WTC11 (cell line): ENCODE measurements at regions not wholly inside any gene's neighbourhood (a gene's known extent, or its start where the extent isn't known, plus 50 kb on each side); places are given as distances from the start of the nearest gene placed in this dataset.

ENCODE experiments used
- ARID4B ChIP-seq: sonication (generic); formaldehyde crosslinking; IDR thresholded peaks from 2 replicates; pipeline ENCODE4 v1.8.0; 2023; ENCODE audit warnings: missing genetic modification reagents, mild to moderate bottlenecking, borderline replicate concordance
- ATF1 ChIP-seq: sonication (generic); formaldehyde crosslinking; IDR thresholded peaks from 2 replicates; pipeline ENCODE4 v1.8.1; 2023; ENCODE audit warnings: mild to moderate bottlenecking, moderate library complexity, missing genetic modification reagents
- CREB1 ChIP-seq: sonication (generic); formaldehyde crosslinking; IDR thresholded peaks from 2 replicates; pipeline ENCODE4 v1.8.0; 2023; ENCODE audit warnings: mild to moderate bottlenecking, missing genetic modification reagents
- ESRRA ChIP-seq: sonication (generic); formaldehyde crosslinking; IDR thresholded peaks from 2 replicates; pipeline ENCODE4 v1.8.1; 2022; ENCODE audit warnings: mild to moderate bottlenecking, missing genetic modification reagents, borderline replicate concordance
- MAX ChIP-seq: sonication (generic); formaldehyde crosslinking; IDR thresholded peaks from 2 replicates; pipeline ENCODE4 v1.8.0; 2022; ENCODE audit warnings: mild to moderate bottlenecking, missing genetic modification reagents
- NFYB ChIP-seq: sonication (generic); formaldehyde crosslinking; conservative IDR thresholded peaks from 2 replicates; pipeline ENCODE4 v1.8.0; 2022; ENCODE audit warnings: low read depth, missing genetic modification reagents
- PRRX2 ChIP-seq: fragments of 250-450 bp; sonication (Bioruptor Pico); IDR thresholded peaks from 2 replicates; pipeline ENCODE4 v1.8.0; 2021; ENCODE audit warnings: mild to moderate bottlenecking
- TEAD4 ChIP-seq: sonication (generic); formaldehyde crosslinking; IDR thresholded peaks from 2 replicates; pipeline ENCODE4 v1.8.0; 2022; ENCODE audit warnings: mild to moderate bottlenecking, missing genetic modification reagents
- TF ChIP-seq, protein P1 (sequence below): fragments of 200-600 bp; IDR thresholded peaks from 2 replicates; pipeline ENCODE4 v1.8.0; 2022; ENCODE audit warnings: antibody characterized with exemption
- TF ChIP-seq, protein P2 (sequence below): sonication (generic); formaldehyde crosslinking; conservative IDR thresholded peaks from 2 replicates; pipeline ENCODE4 v1.8.1; 2023; ENCODE audit warnings: mild to moderate bottlenecking, low read depth, missing genetic modification reagents, moderate library complexity
- TF ChIP-seq, protein P3 (sequence below): sonication (generic); formaldehyde crosslinking; IDR thresholded peaks from 2 replicates; pipeline ENCODE4 v1.8.1; 2023; ENCODE audit warnings: mild to moderate bottlenecking, missing genetic modification reagents
- TF ChIP-seq, protein P4 (sequence below): sonication (generic); formaldehyde crosslinking; IDR thresholded peaks from 2 replicates; pipeline ENCODE4 v1.8.1; 2023; ENCODE audit warnings: mild to moderate bottlenecking, missing genetic modification reagents, moderate library complexity

DNA sequence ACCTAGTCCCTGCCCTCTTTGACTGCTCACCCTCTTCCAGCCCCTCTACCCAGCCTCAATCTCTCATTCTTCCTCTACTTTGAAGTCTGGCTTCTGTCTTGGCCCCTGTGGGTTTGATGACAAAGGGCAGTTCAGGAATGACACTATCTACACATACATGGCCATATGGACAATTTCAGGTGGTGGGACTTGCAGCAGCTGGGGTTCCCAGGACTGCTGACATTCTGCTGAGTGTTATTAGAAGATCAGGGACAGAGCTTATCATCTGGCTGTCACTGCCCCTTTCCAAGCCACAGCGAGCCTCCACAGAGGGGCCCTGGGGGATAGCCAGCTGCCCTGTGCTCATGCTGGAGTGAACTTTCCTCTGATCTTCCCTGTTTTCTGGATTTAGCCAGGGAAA lies 97.4 kb upstream of the IPO9 start:
- TF ChIP-seq, protein P1, sequence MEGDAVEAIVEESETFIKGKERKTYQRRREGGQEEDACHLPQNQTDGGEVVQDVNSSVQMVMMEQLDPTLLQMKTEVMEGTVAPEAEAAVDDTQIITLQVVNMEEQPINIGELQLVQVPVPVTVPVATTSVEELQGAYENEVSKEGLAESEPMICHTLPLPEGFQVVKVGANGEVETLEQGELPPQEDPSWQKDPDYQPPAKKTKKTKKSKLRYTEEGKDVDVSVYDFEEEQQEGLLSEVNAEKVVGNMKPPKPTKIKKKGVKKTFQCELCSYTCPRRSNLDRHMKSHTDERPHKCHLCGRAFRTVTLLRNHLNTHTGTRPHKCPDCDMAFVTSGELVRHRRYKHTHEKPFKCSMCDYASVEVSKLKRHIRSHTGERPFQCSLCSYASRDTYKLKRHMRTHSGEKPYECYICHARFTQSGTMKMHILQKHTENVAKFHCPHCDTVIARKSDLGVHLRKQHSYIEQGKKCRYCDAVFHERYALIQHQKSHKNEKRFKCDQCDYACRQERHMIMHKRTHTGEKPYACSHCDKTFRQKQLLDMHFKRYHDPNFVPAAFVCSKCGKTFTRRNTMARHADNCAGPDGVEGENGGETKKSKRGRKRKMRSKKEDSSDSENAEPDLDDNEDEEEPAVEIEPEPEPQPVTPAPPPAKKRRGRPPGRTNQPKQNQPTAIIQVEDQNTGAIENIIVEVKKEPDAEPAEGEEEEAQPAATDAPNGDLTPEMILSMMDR: no peak
- TF ChIP-seq ATF1 (CRISPR knock-in tag) (no peak), MAX (no peak), ARID4B (CRISPR knock-in tag) (no peak), TEAD4 (CRISPR knock-in tag) (no peak), ESRRA (CRISPR knock-in tag) (no peak), CREB1 (CRISPR knock-in tag) (no peak), NFYB (CRISPR knock-in tag) (no peak), PRRX2 (CRISPR knock-in tag) (no peak)
- TF ChIP-seq, protein P2, sequence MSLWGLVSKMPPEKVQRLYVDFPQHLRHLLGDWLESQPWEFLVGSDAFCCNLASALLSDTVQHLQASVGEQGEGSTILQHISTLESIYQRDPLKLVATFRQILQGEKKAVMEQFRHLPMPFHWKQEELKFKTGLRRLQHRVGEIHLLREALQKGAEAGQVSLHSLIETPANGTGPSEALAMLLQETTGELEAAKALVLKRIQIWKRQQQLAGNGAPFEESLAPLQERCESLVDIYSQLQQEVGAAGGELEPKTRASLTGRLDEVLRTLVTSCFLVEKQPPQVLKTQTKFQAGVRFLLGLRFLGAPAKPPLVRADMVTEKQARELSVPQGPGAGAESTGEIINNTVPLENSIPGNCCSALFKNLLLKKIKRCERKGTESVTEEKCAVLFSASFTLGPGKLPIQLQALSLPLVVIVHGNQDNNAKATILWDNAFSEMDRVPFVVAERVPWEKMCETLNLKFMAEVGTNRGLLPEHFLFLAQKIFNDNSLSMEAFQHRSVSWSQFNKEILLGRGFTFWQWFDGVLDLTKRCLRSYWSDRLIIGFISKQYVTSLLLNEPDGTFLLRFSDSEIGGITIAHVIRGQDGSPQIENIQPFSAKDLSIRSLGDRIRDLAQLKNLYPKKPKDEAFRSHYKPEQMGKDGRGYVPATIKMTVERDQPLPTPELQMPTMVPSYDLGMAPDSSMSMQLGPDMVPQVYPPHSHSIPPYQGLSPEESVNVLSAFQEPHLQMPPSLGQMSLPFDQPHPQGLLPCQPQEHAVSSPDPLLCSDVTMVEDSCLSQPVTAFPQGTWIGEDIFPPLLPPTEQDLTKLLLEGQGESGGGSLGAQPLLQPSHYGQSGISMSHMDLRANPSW (CRISPR knock-in tag): no peak
- TF ChIP-seq, protein P3, sequence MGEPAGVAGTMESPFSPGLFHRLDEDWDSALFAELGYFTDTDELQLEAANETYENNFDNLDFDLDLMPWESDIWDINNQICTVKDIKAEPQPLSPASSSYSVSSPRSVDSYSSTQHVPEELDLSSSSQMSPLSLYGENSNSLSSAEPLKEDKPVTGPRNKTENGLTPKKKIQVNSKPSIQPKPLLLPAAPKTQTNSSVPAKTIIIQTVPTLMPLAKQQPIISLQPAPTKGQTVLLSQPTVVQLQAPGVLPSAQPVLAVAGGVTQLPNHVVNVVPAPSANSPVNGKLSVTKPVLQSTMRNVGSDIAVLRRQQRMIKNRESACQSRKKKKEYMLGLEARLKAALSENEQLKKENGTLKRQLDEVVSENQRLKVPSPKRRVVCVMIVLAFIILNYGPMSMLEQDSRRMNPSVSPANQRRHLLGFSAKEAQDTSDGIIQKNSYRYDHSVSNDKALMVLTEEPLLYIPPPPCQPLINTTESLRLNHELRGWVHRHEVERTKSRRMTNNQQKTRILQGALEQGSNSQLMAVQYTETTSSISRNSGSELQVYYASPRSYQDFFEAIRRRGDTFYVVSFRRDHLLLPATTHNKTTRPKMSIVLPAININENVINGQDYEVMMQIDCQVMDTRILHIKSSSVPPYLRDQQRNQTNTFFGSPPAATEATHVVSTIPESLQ: no peak
- TF ChIP-seq, protein P4, sequence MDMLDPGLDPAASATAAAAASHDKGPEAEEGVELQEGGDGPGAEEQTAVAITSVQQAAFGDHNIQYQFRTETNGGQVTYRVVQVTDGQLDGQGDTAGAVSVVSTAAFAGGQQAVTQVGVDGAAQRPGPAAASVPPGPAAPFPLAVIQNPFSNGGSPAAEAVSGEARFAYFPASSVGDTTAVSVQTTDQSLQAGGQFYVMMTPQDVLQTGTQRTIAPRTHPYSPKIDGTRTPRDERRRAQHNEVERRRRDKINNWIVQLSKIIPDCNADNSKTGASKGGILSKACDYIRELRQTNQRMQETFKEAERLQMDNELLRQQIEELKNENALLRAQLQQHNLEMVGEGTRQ (CRISPR knock-in tag): no peak
